PFSK-1 (cell line): ENCODE measurements at regions not wholly inside any gene's neighbourhood (a gene's known extent, or its start where the extent isn't known, plus 50 kb on each side); places are given as distances from the start of the nearest gene placed in this dataset.

Experiments
- FOXP2 ChIP-seq: optimal IDR thresholded peaks from 2 replicates; pipeline ENCODE3; 2011; ENCODE audit warnings: borderline replicate concordance, control low read depth, inconsistent platforms; ENCODE audit not compliant: insufficient read depth; ENCODE audit errors: extremely low read length, extremely low read depth
- POLR2AphosphoS5 ChIP-seq: IDR thresholded peaks from 2 replicates; pipeline ENCODE4 v1.6.1; 2012; ENCODE audit warnings: low read depth, mild to moderate bottlenecking, control low read depth, low read length, moderate library complexity
- REST ChIP-seq, 2 experiments: IDR thresholded peaks; 2 replicates each; pipeline versions ENCODE4 v1.6.1 to v1.8.0; 2011 to 2012; ENCODE audit warnings: low read depth in 2 of 2, low read length in 2 of 2, control low read depth in 1 of 2, inconsistent platforms in 1 of 2, mild to moderate bottlenecking in 1 of 2, moderate library complexity in 1 of 2; ENCODE audit not compliant: insufficient read depth in 1 of 2
- SIN3A ChIP-seq: IDR thresholded peaks from 2 replicates; pipeline ENCODE4 v1.6.1; 2012; ENCODE audit warnings: mild to moderate bottlenecking, low read length, moderate library complexity, borderline replicate concordance; ENCODE audit not compliant: insufficient read depth
- TAF1 ChIP-seq: IDR thresholded peaks from 2 replicates; pipeline ENCODE4 v1.6.1; 2012; ENCODE audit warnings: low read length, control low read depth, borderline replicate concordance; ENCODE audit not compliant: insufficient read depth

DNA sequence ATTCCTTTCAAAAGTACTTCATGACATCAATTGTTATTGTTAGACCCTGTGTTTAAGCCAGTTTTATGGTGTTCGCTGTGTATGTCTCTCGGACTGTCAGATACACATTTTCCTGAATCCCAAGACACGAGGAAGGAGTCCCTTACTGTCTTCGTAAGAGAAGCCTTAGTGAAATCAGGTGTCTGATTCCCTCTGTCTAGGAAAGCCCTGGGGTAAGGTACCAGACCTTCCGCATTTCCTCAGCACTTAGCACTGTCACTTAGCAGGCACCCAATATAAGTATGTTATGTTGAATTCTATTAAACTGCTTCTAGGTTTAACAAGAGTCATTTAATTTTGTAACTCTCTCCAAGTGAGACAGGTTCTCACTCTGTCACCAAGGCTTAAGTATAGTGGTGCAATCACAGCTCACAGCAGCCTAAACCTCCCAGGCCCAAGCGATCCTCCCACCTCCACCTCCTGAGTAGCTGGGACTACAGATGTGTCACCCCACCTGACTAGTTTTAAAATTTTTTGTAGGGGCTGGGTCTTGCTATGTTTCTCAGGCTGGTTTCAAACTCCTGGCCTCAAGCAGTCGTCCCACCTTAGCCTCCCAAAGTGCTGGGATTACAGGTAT lies 111.0 kb downstream of the BBS10 start:
- TF ChIP-seq POLR2AphosphoS5 (no peak), FOXP2 (no peak), SIN3A (no peak; the same call in 1 of the 2 replicates), REST (IDR thresholded peaks at IDR 0.05; ENCODE audit: insufficient read depth in 1 of 2, low read depth in 2 of 2, low read length in 2 of 2) (no peak), TAF1 (no peak)

DNA sequence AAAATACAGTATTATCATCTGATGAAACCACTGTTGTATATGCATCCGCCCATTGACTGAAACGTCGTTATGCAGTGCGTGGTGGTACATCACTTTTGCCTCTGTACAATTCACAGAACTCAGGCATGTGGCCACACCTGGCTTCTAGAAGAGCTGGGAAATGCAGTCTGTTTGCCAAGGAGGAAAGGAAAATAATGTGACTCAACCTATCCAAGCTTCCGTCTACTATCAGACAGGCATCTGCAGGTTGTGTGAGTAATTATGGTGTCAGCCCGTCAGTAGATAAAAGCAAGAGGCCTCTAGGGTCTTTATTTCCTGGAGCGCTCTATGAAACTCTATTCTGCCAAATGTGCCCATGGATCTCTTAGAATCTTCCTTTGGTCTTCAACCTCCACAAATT lies 111.6 kb downstream of the BBS10 start:
- TF ChIP-seq SIN3A = no peak; the same call in 1 of the 2 replicates
- peak in 1 of 2 experiments; percentile 23; a peak in 1 of 4 replicates for TF ChIP-seq REST (IDR thresholded peaks at IDR 0.05; ENCODE audit: insufficient read depth in 1 of 2, low read depth in 2 of 2, low read length in 2 of 2)

DNA sequence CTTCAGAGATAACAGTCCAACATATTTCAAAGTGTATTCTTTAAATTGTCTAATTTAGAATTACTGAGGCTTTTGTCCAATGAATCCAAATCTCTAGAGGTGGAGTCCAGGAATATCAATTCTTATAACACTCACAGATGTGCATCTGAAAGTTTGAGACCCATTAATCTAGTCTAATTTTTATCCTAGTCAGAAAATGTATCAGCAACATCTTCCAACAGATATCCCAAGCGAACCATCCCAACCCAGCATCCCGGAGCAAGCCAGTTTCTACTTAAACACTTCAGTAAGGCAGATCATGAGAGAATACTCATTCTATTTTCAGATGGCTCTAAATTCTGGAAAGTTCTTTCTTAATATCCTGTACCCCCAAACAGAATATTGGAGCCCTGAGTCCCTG lies 113.5 kb downstream of the BBS10 start:
- TF ChIP-seq TAF1 (no peak), POLR2AphosphoS5 (no peak), FOXP2 (no peak)

DNA sequence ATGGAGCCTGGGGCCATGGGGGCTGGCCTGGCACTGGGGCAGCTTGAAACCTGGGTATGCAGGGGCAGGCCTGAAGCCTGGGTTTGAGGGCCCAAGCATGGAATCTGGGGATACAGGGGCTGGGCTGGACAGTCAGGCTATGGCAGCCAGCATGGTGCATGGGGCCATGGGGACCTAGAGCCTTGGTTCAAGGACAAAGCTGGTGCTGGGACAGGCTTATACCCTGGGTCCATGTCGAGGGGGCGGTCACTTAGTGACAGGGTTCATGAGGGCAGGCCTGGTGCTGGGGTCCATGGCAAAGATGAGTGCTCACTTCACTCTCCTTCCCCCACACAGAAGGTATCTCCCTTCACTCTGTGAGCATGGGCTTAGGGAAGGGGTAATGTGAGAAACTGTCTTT lies 116.2 kb downstream of the BBS10 start:
- TF ChIP-seq POLR2AphosphoS5 (no peak), SIN3A (no peak), REST (IDR thresholded peaks at IDR 0.05; ENCODE audit: insufficient read depth in 1 of 2, low read depth in 2 of 2, low read length in 2 of 2) (no peak), TAF1 (no peak), FOXP2 (no peak)

- no peak for TF ChIP-seq FOXP2
- no peak for TF ChIP-seq REST (IDR thresholded peaks at IDR 0.05; ENCODE audit: insufficient read depth in 1 of 2, low read depth in 2 of 2, low read length in 2 of 2)
- TF ChIP-seq POLR2AphosphoS5 = no peak
- TF ChIP-seq TAF1 = no peak
- TF ChIP-seq SIN3A = no peak
Measured at GRCh38 chr12:76226956-76227355, 121.3 kb downstream of the BBS10 start.
